GM18517 (cell line): ENCODE measurements at regions not wholly inside any gene's neighbourhood (a gene's known extent, or its start where the extent isn't known, plus 50 kb on each side); places are given as distances from the start of the nearest gene placed in this dataset.
"Not testable (repeated sequence)": the region's sequence is repeated elsewhere in the genome, so short reads cannot be mapped to it uniquely, and the experiment has no call there.

ENCODE experiments used
- ATAC-seq: cut with Tn5 transposase; IDR thresholded peaks from one replicate; pipeline ENCODE4 v1.9.1; 2021; ENCODE audit warnings: mild to moderate bottlenecking, moderate library complexity; ENCODE audit not compliant: unreplicated experiment

DNA sequence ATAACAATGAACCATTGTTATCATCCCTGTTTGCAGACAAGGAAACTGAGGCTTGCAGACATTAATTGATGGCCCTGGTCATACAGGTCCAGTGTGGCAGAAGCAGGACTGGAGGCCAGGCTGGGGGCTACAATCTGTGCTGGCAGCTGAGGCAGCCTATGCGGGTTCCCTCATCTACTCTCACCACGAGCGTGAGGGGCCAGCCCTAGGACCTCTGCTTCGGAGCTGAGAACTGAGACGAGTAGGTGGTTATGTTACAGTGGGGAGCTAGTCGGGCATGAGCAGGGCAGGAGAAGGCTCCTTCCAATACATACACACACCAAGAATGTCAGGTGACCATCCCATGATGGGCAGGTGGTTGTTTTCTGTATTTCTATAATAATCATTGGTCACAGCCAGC, 82.2 kb upstream of the ASB18 start:
- ATAC-seq, result no peak

DNA sequence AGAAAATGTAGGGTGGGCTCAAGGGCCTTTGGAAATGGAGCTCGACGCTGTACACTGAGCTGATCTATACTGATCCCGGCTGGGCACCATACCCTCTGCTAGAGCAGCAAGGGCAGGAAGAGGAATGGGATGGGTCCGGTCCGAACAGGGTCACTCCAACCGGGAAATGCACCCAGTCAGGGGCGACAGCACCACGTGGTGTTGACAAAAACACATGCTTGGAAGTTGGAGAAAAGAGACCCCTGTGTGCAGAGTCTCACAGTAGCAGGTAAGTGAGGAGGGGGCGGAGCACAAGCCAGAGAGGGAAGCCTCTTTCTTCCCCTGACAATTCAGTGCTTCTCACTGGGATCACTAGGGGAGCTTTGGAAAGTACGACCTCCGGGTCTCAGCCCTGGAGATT, 84.1 kb upstream of the ASB18 start:
- ATAC-seq, result no peak

DNA sequence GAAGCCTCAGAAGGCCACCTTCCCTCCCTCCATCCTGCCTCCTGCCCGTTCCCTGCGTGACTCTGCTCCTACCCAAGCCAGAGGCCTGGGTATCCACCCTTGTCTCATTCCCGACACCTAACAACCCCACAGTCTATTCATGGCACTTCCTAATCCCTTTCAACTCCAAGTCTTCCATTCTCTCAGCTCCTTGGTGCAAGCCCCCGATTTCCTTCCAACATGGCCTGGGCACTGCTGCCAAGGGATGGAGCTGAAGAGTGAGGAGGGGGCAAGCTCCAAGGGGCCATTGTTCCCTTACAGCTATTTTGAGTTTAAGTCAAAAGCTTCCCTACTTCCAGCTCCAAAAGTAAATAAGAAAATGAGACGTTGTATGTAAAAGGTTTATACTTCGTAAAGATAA, 84.8 kb upstream of the ASB18 start:
- no peak for ATAC-seq

DNA sequence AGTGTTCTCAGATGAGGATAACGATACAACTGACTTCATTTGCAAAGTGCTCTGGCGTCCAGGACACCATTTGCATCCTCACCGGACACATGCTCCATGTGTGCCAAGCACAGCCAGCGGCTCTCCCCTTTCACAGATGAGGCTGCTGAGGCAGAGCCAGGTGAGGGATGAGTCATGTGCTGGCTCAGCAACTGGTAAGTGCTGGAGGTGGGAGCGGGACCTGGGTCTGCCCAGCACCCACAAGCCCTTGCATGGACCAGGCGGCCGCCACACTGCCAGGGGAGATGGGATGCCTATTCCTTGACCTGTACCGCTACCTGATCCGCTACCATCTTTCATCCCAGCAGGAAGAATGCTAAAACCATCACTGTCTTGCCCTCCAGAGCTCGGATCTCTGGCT, 86.2 kb upstream of the ASB18 start:
- ATAC-seq, result no peak

DNA sequence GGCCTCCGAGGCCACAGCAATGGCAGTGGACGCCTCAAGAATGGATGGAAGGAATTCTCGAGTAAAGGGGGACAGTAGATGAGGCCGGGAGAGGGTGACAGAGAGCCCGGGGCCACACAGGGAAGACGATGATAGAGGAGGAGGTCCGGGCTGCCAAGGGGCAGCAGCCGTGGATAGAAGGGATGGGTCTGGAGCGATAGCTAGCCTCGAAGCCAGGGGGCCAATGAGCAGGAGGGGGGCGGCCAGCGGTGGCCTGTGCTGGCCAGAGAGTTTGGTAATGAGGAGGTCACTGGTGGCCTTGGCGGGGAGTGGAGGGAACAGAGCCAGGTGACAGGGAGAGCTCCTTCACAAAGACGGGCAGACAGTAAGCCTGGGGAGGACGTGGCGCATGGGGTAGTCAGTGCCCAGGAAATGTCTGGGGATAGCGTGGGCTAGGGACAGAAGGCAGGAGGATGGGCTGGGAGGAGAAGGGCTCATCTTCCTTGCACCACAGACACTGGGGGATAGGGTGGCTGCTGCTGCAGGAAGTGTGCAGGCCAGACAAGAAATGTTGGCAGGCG, 87.8 kb upstream of the ASB18 start:
- ATAC-seq, result no peak

DNA sequence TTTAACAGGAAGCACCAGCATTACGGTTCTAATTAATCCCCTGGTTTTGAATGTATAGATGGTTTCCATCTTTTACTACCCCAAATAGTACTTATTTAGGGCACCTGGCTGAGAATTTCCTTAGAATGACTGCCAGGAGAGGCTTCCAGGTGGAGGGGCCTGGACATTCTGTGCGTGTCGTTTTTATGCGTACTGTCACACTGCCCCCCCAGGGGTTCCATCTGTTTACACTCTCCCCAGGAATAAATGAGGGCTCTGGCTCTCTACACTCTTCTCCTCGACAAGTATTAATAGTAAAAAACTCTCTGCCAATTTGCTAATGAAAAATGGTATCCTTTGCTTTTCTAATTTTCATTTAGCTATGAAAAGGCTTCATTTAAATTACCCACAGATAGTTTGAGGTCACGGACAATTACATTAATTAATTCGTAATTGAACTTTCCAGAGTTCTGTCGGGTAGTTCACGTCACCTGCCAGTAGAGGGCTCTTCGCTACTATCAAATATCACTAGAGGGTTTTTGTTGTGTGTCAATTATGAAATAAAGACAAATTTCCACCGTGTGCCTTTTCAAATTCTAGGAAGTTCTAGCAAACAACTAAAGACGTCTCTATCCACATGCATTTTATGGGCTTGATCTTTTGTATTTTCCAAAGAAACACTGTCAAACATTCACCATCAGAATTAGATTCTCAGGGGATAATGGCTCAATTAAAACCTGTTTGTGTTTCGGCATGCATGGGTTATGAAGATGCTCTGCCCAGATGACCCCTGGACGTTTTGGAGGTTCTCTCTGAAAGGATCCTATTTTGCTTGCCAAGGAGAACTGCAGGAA, 88.8 kb upstream of the ASB18 start:
- no peak for ATAC-seq

DNA sequence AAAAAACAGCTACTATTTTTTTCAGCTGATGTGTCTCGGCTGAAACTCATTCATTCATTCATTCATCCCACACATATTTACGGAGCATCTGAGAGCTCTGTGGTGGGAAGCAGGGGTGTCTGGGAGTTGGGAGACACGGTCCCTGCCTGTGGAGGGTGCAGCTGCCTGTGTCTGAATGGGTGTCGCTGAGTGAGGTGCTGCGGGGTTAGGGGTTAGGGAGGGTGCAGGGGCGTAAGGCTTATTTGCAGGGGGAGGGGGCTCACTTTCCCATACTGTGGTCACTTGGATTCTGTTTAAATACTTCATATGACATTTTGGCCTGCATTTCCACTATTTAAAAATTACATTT, 89.4 kb upstream of the ASB18 start:
- ATAC-seq, result no peak

DNA sequence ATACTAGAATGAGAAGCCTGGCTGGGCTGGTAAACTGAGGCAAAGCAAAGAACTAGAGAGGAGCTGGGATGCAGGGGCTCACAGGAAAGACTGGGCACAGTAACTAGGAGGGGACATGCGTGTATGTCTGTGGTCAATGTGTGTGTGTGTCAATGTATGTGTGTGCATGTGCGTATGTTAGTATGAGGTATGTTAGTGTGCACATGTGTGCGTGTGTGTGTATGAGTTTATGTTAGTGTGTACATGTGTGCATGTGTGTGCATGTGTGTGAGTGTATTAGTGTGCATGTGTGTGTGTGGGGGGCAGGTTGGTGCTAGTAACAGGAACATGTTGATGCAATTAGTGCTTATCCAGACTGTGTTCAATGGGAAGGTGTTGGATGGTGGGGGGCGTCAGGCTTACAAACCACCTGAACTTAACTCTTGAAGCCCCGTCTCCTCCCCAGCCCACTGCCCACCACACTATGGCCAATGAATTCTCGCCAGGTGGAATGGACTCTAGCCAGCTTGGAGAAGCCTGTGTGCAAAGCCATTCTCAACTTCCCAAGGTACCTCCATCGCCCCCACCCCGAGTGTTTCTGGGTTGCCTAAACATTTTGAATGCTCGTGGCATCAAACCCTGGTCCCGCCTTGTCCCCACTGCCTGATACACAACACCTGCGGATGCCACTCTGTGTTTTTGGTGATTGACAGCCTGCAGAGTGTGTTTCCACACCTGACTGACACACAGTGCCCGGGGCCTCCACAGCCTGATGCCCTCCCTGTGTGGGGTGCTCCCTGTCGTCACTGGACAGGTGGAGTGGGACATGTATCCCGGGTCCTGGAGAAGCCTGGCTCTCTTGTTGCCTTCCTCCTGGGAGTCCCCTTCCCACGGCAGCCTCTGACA, 90.1 kb upstream of the ASB18 start:
- no peak for ATAC-seq

DNA sequence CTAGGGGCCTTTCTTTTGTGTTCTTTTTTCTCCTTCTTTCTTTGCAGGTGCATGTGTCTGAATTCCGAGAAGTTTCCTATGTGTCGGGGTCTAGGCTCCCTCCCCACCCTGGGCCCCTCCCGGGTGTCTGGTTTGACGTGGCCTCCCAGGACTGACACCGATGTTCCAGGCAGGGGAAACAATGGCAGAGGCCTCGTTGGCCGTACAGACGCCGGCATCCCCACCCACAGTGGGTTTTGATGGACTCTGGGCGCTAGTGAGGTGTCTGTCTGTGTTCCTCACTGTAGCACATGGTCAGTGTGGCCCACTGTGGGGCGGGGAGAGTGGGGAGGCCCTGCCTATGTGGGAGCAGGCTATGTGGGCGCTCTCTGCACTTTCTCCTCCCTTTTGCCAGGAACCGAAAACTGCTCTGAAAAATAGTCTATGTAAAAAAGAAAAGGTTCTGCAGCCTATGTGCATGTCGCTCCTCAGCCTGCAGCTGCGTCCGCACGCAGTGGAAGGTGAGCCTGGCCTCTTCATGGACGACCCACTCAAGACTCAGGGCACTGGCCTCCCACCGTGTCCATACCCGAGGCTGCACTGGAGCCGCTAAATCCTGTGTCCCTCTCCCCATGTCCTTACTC, 90.9 kb upstream of the ASB18 start:
- ATAC-seq, result no peak

DNA sequence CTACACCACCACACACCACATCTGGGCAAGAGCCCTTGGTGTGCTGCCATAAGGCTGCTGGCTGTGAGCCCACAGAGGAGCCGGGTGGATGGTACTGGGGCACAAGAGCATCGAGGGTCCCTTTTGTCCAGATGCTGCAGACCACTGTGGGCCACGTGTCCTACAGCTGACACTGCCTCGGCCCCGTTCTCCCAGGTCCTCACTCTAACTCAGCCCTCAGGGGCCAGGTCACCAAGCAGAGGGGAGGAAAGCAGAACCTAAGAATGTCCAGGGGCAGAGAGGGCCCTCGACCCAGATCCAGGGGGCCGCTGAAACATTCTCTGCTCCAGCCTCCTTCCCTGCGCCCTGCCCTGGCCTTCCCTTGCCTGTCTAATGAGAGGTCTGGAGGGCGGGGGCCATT, 91.7 kb upstream of the ASB18 start:
- ATAC-seq, result no peak

DNA sequence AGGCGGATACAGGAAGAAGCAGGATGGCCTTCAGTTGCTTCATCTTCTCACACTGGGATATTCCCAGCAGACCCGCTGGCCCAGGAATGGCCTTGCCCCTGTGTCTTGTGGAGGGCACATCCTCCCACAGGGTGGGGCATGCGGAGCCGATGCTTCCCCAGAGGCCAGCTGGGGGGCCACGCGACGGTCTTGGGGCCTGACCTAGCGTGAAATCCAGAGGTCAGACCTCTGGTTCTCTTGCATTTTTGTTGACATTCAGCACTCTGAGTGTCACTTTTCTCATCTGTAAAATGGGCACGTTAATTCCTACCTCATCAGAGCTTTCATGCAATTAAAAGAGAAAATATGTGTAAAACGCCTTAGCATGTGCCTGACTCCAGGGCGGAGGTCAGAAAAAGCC, 92.1 kb upstream of the ASB18 start:
- ATAC-seq, result not testable (repeated sequence)

DNA sequence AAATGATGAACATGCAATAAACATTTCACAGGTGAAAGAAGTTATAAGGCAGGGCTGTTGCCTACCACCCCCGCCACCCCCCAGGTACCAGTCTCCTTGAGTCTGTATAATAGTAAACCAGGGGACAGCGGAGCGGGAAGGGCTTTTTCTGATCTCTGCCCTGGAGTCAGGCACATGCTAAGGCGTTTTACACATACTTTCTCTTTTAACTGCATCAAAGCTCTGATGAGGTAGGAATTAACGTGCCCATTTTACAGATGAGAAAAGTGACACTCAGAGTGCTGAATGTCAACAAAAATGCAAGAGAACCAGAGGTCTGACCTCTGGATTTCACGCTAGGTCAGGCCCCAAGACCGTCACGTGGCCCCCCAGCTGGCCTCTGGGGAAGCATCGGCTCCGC, 94.3 kb upstream of the ASB18 start:
- not testable (repeated sequence) for ATAC-seq

DNA sequence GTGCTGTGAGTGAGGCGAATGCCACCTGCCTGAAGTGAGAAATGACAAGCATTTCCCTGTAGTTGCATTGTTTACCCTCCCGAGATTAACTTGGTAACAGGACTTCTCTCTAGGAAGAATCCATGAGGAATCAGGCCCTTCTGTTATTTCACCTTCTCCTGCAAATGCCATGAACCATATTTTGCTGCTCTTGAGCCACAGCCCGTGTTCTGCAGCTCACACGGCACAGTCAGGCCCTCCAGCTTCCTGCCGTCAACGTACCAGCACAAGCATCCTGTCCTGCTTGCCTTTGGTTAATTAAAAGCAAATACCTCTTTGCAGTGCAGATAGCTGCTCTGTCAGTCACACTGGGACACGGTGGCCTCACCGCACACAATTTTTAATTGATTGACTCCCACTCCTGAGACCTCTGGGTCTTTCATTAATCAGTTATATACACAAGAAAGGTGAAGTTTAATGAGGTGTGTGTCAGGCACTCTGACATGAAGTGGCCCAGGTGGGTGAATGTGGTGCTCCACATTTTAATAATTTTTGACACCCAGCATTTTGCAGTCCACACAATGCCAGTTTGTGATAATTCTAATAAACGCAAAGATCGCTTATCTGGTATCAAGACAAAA, 95.3 kb upstream of the ASB18 start:
- ATAC-seq, result no peak

DNA sequence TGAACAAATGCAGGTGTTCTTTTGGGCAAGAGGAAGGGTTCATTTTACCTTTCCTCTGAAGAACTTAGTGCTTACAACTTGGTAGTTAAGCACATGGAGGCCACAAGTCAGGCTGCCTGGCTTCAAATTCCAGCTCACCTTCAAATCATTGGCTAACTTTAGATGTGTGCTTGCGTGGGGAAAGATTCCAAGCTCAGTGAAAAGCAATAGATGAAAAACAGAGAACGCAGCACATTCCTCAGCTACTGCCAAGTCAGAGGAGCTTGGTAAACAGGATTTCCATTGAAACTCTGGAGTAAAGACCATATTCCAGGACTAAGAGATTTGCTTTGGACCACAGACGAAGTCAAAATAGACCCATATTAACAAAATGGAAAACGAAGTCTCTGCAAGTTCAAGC, 96.3 kb upstream of the ASB18 start:
- no peak for ATAC-seq

DNA sequence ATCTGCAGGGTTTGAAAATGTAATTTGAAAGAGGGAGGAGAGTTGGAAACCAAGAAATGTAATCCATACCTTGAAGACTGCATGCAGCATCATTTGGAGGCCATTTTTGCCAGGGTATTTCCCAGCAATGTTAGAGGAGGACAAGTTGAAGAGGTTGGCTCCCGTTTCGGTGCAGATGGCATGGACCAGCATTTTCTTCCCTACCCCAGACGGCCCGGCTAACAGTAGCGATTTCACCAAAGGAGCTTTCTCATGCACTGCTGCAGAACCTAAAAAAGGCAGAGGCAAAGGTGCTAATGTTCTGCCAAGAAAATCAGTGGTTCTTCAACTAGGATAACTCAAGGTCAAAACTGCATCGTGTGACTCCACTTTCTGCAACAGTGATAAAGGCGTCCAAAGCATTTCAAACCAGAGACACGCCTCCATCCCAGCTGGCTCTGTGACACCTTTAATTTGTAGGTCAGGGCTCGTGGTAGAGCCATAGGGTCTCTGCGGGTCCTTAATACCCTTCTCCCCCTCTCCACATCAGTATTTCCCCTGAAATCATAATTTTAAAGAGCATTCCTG, 99.6 kb upstream of the ASB18 start:
- no peak for ATAC-seq

DNA sequence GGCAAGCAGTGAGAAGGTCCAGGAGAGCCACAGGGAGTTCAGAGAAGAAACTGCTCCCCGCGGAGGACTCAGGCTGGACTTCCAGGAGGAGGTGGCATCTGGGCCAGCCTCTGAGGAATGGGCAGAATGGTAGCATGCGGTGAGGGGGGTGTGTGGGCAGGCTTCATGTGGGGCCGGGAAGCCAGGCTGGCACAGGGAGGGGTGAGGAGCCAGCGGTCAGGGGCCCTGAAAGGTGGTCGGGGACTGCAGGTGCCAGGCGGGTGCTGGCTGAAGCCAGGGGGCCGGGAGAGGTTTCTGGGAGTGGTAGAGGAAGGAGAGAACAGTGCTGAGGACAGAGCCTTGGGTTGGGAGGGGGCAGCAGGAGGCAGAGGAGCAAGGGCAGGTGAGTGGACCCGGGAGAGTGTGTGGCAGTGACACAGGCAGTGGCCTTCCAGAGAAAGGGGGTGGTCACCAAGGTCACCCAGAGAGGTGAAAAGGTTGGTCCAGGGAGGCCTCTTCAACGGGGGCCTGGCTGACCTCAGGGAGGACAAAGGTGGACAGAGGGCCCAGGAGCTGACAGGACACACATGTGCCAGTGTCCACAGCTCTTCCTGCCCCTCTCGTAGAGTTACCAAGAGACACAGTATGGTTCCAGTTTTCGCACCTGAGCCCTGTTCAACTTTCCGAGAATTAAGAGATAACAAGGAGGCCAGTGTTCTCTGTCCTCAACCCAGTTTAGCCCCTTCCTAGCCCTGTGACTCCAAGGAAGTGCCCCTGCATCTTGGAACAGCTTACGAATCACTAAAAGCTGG, 101.2 kb upstream of the ASB18 start:
- no peak for ATAC-seq

DNA sequence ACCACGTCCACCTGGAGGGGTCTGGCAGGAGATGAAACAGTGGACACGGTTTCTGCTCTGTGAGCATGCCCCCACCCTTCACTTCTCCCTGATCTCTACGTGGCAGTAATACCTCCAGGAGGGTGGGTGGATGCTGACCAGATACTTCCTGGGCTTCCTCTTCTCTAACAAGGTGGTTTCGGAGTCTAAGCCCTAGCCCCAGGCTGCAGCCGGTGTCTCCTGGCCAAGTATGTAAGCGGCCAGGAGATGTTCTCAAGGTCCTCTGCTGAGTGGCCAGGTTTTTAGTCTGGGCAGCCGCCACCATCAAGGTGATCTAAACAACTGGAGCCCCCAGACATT, 101.8 kb upstream of the ASB18 start:
- ATAC-seq, result no peak

DNA sequence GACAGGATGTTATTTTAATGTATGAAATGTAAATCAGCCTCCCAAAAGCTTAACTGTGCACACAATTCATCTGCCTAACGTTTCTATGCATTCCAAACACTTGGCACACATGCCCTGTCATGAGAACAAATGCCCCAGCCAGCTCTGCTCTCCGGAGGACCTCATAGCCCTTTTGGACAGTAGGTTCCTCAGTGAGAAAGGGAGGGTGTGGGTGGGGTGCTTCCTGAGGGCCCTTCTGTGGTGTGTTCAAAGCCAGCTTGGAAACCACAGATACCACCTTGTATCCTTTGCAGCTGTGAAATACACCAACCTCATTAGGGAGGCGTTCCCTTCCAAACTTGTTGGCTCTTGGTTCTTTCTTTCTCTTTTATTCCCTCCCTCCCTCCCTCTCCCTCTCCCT, 102.2 kb upstream of the ASB18 start:
- ATAC-seq, result no peak

DNA sequence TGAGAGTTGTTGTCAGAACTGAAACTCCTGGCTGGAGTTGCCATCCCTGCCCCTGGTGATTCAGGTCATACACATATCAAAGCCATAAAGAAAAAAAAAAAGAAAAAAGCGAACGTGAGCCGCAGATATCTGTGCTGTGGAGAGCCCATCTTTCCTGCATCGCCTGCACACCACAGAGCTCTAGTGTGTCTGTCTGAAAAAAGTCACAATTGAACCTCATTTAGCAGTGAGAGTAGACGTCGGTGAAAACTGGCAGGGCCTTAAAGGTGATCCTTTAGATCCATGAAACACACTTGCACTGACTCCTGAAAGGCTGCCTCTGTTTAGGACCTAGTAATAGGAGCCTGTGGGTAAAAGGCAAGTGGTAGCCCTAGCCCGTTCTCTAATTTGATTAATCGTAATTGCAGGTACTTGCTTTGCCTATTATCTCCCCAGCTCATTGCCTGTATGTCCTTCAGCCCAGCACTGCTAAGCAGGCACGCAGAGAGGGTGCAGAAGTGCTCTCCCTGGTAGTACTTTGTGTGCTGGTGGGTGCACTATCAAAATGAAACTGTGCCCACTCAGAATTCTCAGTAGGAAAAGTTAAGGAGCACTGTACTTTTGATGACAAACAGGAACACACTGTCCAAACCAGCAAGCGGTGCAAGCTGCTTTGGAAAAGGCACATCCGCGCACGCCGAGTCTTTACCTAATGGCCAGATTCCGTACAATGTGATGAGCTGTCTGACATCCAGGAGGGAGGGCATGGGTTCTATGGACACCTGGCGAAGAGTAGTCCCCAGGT, 103.5 kb upstream of the ASB18 start:
- no peak for ATAC-seq
